ENCODE measurements at regions not wholly inside any gene's neighbourhood (a gene's known extent, or its start where the extent isn't known, plus 50 kb on each side); places are given as distances from the start of the nearest gene placed in this dataset.

GRCh38 chr21:39000496-39000895, 182.8 kb downstream of the PSMG1 start:
- 14% methylated on average over 1 of the region's 3 CpGs; no CpG with 5 or more reads in 1 of the 2 experiments for WGBS, 2 experiments (ENCODE audit: extremely low coverage in 2 of 2, insufficient read length in 1 of 2)
- Histone ChIP-seq H3K27me3 (ENCODE audit: control insufficient read depth, insufficient read depth, low read length) (no peaks in the 10 kb centered on the region), H3K14ac (replicated peaks; ENCODE audit: low read depth, low read length) (peak overlapping the region; percentile 83), H4K5ac (ENCODE audit: low read depth, low read length) (0 out of 2 replicates have a peak overlapping the region, but pooled peaks have one; percentile 12), H3K4me1 (ENCODE audit: control insufficient read depth, insufficient read depth, low read length) (peaks cover 24% of the 10 kb centered on the region), H2BK20ac (ENCODE audit: low read depth, low read length) (peak overlapping the region; percentile 72), H3K18ac (ENCODE audit: low read depth, low read length) (peak overlapping the region; percentile 34; the same call in 1 of the 2 replicates), H3K9me3 (ENCODE audit: control insufficient read depth, insufficient read depth, low read length) (no peaks in the 10 kb centered on the region), H2AFZ (replicated peaks; ENCODE audit: low read length, poor library complexity) (peak overlapping the region; percentile 60), H3K4ac (ENCODE audit: low read depth, low read length) (peak overlapping the region; percentile 89), H3K9ac (ENCODE audit: low read depth, low read length) (no peak overlapping the region), H2BK120ac (ENCODE audit: low read depth, low read length) (peak overlapping the region; percentile 70), H4K91ac (ENCODE audit: insufficient read depth, low read depth, low read length) (peak overlapping the region; percentile 70), H3K36me3 (ENCODE audit: control insufficient read depth, insufficient read depth, low read length) (no peaks in the 10 kb centered on the region), H3K4me3 (ENCODE audit: insufficient read depth, low read depth, low read length) (no peak overlapping the region), H3K23ac (ENCODE audit: low read depth, low read length) (peak overlapping the region; percentile 24; the same call in 1 of the 2 replicates), H3K4me2 (ENCODE audit: low read depth, low read length) (no peak overlapping the region), H4K20me1 (ENCODE audit: insufficient read depth, low read length) (no peaks in the 10 kb centered on the region), H2BK15ac (ENCODE audit: low read depth, low read length) (peak overlapping the region; percentile 87), H2BK5ac (ENCODE audit: low read depth, low read length, poor library complexity, severe bottlenecking) (no peak overlapping the region), H3K56ac (ENCODE audit: extremely low read depth, insufficient read depth, low read length) (no peak overlapping the region), H2AK9ac (replicated peaks; ENCODE audit: low read depth, low read length, poor library complexity) (no peak overlapping the region), H3K27ac (ENCODE audit: insufficient read depth, low read length) (no peak overlapping the region), H2AK5ac (ENCODE audit: low read depth, low read length) (peak overlapping the region; percentile 41), H4K8ac (ENCODE audit: low read depth in 2 of 2, low read length in 2 of 2) (peak overlapping the region in 1 of 2 experiments; percentile 68; a peak in 1 of 4 replicates), H3K9me1 (ENCODE audit: insufficient read depth, low read length) (peaks cover 18% of the 10 kb centered on the region), H3K79me1 (ENCODE audit: low read depth in 1 of 2, low read length in 2 of 2) (no peaks in the 10 kb centered on the region)
- CTCF ChIA-PET = no interaction called here
- in situ Hi-C loops (cut with MboI; ENCODE audit: low sequenced_read_pairs) (no loop called here), dilution Hi-C loops (cut with HindIII; ENCODE audit: low sequenced_read_pairs, unreplicated experiment) (no loop called here), intact Hi-C loops (cut with micrococcal nuclease) (no loop called here)
- ATAC-seq (ENCODE audit: low read depth) = no peak
- peak; percentile 46 for DNase-seq
- BruUV-seq (replicated peaks) = no TSS peak
- no peak for TF ChIP-seq RCOR1 (IDR thresholded peaks at IDR 0.05; ENCODE audit: insufficient replicate concordance, low read length)
- POLR2A ChIA-PET (ENCODE audit: unreplicated experiment) = no interaction called here
